ENCODE measurements at regions not wholly inside any gene's neighbourhood (a gene's known extent, or its start where the extent isn't known, plus 50 kb on each side); places are given as distances from the start of the nearest gene placed in this dataset.

DNA sequence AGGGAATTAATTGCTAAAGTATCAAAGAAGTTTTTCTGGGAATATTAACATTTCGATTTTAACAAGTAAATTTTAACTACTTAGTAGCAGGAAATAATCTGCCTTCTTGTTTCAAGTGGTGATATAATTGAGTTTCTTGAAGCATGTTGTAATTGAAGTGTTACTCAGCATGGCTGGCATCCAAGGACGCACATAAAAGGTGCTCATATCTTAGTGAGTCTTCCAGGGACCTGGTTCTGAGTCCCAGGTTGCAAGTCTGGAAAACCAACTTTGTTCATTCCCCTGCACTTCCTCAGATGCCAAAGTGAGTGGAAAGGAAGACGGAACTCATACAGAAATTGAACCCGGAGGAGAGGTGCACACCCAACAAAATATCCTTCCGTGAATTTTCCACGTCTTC lies 399.6 kb downstream of the NLGN4X start:
- no peaks in the 10 kb centered on the region for H3K4me1 ChIP-seq (ENCODE audit: control insufficient read depth in 1 of 2, insufficient read depth in 2 of 2, low read depth in 1 of 2, low read length in 1 of 2)
- H4K20me1 ChIP-seq (ENCODE audit: insufficient read depth) = no peaks in the 10 kb centered on the region
- WGBS (ENCODE audit: low lambda C conversion rate) = 11% methylated on average over 6 of the region's 6 CpGs
- no peak overlapping the region for H2AFZ ChIP-seq (ENCODE audit: low read depth)
- H3K4me2 ChIP-seq = no peak overlapping the region
- TF ChIP-seq, protein P1, sequence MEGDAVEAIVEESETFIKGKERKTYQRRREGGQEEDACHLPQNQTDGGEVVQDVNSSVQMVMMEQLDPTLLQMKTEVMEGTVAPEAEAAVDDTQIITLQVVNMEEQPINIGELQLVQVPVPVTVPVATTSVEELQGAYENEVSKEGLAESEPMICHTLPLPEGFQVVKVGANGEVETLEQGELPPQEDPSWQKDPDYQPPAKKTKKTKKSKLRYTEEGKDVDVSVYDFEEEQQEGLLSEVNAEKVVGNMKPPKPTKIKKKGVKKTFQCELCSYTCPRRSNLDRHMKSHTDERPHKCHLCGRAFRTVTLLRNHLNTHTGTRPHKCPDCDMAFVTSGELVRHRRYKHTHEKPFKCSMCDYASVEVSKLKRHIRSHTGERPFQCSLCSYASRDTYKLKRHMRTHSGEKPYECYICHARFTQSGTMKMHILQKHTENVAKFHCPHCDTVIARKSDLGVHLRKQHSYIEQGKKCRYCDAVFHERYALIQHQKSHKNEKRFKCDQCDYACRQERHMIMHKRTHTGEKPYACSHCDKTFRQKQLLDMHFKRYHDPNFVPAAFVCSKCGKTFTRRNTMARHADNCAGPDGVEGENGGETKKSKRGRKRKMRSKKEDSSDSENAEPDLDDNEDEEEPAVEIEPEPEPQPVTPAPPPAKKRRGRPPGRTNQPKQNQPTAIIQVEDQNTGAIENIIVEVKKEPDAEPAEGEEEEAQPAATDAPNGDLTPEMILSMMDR (IDR thresholded peaks at IDR 0.05) = no peak
- TF ChIP-seq EP300 (IDR thresholded peaks at IDR 0.05; ENCODE audit: borderline replicate concordance in 1 of 2, low read depth in 1 of 2, low read length in 1 of 2) (no peak), MXI1 (IDR thresholded peaks at IDR 0.05; ENCODE audit: low read depth, low read length) (no peak), SMC3 (IDR thresholded peaks at IDR 0.05; ENCODE audit: low read depth, low read length) (no peak), ELF1 (IDR thresholded peaks at IDR 0.05) (no peak), RAD21 (IDR thresholded peaks at IDR 0.05; ENCODE audit: low read length) (no peak), FOSL2 (IDR thresholded peaks at IDR 0.05; ENCODE audit: borderline replicate concordance, low read depth) (no peak), RFX5 (IDR thresholded peaks at IDR 0.05; ENCODE audit: low read length) (no peak), NFIC (IDR thresholded peaks at IDR 0.05; ENCODE audit: borderline replicate concordance) (no peak), NRF1 (IDR thresholded peaks at IDR 0.05; ENCODE audit: low read depth, low read length) (no peak), CHD2 (IDR thresholded peaks at IDR 0.05; ENCODE audit: low read length, partially characterized antibody) (no peak)
- TF ChIP-seq, protein P2, sequence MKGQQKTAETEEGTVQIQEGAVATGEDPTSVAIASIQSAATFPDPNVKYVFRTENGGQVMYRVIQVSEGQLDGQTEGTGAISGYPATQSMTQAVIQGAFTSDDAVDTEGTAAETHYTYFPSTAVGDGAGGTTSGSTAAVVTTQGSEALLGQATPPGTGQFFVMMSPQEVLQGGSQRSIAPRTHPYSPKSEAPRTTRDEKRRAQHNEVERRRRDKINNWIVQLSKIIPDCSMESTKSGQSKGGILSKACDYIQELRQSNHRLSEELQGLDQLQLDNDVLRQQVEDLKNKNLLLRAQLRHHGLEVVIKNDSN (IDR thresholded peaks at IDR 0.05; ENCODE audit: borderline replicate concordance, low read depth) = no peak
- TF ChIP-seq, protein P3, sequence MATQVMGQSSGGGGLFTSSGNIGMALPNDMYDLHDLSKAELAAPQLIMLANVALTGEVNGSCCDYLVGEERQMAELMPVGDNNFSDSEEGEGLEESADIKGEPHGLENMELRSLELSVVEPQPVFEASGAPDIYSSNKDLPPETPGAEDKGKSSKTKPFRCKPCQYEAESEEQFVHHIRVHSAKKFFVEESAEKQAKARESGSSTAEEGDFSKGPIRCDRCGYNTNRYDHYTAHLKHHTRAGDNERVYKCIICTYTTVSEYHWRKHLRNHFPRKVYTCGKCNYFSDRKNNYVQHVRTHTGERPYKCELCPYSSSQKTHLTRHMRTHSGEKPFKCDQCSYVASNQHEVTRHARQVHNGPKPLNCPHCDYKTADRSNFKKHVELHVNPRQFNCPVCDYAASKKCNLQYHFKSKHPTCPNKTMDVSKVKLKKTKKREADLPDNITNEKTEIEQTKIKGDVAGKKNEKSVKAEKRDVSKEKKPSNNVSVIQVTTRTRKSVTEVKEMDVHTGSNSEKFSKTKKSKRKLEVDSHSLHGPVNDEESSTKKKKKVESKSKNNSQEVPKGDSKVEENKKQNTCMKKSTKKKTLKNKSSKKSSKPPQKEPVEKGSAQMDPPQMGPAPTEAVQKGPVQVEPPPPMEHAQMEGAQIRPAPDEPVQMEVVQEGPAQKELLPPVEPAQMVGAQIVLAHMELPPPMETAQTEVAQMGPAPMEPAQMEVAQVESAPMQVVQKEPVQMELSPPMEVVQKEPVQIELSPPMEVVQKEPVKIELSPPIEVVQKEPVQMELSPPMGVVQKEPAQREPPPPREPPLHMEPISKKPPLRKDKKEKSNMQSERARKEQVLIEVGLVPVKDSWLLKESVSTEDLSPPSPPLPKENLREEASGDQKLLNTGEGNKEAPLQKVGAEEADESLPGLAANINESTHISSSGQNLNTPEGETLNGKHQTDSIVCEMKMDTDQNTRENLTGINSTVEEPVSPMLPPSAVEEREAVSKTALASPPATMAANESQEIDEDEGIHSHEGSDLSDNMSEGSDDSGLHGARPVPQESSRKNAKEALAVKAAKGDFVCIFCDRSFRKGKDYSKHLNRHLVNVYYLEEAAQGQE (IDR thresholded peaks at IDR 0.05; ENCODE audit: low read depth, low read length) = no peak
- TF ChIP-seq, protein P4, sequence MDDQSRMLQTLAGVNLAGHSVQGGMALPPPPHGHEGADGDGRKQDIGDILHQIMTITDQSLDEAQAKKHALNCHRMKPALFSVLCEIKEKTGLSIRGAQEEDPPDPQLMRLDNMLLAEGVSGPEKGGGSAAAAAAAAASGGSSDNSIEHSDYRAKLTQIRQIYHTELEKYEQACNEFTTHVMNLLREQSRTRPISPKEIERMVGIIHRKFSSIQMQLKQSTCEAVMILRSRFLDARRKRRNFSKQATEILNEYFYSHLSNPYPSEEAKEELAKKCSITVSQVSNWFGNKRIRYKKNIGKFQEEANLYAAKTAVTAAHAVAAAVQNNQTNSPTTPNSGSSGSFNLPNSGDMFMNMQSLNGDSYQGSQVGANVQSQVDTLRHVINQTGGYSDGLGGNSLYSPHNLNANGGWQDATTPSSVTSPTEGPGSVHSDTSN (IDR thresholded peaks at IDR 0.05) = no peak
- TF ChIP-seq, protein P5, sequence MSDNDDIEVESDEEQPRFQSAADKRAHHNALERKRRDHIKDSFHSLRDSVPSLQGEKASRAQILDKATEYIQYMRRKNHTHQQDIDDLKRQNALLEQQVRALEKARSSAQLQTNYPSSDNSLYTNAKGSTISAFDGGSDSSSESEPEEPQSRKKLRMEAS (IDR thresholded peaks at IDR 0.05; ENCODE audit: low read depth) = no peak
- TF ChIP-seq, protein P6, sequence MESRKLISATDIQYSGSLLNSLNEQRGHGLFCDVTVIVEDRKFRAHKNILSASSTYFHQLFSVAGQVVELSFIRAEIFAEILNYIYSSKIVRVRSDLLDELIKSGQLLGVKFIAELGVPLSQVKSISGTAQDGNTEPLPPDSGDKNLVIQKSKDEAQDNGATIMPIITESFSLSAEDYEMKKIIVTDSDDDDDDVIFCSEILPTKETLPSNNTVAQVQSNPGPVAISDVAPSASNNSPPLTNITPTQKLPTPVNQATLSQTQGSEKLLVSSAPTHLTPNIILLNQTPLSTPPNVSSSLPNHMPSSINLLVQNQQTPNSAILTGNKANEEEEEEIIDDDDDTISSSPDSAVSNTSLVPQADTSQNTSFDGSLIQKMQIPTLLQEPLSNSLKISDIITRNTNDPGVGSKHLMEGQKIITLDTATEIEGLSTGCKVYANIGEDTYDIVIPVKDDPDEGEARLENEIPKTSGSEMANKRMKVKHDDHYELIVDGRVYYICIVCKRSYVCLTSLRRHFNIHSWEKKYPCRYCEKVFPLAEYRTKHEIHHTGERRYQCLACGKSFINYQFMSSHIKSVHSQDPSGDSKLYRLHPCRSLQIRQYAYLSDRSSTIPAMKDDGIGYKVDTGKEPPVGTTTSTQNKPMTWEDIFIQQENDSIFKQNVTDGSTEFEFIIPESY (IDR thresholded peaks at IDR 0.05; ENCODE audit: borderline replicate concordance, low read depth) = no peak
- TF ChIP-seq, protein P7, sequence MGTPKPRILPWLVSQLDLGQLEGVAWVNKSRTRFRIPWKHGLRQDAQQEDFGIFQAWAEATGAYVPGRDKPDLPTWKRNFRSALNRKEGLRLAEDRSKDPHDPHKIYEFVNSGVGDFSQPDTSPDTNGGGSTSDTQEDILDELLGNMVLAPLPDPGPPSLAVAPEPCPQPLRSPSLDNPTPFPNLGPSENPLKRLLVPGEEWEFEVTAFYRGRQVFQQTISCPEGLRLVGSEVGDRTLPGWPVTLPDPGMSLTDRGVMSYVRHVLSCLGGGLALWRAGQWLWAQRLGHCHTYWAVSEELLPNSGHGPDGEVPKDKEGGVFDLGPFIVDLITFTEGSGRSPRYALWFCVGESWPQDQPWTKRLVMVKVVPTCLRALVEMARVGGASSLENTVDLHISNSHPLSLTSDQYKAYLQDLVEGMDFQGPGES (IDR thresholded peaks at IDR 0.05; ENCODE audit: low read depth, low read length) = no peak
- TF ChIP-seq, protein P8, sequence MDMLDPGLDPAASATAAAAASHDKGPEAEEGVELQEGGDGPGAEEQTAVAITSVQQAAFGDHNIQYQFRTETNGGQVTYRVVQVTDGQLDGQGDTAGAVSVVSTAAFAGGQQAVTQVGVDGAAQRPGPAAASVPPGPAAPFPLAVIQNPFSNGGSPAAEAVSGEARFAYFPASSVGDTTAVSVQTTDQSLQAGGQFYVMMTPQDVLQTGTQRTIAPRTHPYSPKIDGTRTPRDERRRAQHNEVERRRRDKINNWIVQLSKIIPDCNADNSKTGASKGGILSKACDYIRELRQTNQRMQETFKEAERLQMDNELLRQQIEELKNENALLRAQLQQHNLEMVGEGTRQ (IDR thresholded peaks at IDR 0.05; ENCODE audit: borderline replicate concordance, low read depth, low read length) = no peak
- no peak for DNase-seq
- H3K9me2 ChIP-seq = no peaks in the 10 kb centered on the region
- no peaks in the 10 kb centered on the region for H3K36me3 ChIP-seq (replicated peaks in 1 of 2; ENCODE audit: control insufficient read depth in 1 of 2, insufficient read depth in 2 of 2, low read length in 1 of 2)
- no peak overlapping the region for H3K27ac ChIP-seq (ENCODE audit: low read depth in 2 of 2, low read length in 1 of 2)
- no peaks in the 10 kb centered on the region for H3K27me3 ChIP-seq (ENCODE audit: insufficient read depth)
- POLR2A ChIA-PET = no interaction called here
- no peaks in the 10 kb centered on the region for H3K9me3 ChIP-seq
- H3K9ac ChIP-seq = no peak overlapping the region
- no peaks in the 10 kb centered on the region for H3F3A ChIP-seq (replicated peaks; ENCODE audit: insufficient read depth)
- H3K79me2 ChIP-seq (ENCODE audit: insufficient read depth) = no peaks in the 10 kb centered on the region
- no peak overlapping the region for H3K4me3 ChIP-seq (ENCODE audit: low read depth in 2 of 2, low read length in 1 of 2)
- CTCF ChIA-PET = no interaction called here

Measured in SK-N-SH (cell line).